Naive B cell (primary cell): ENCODE measurements at regions not wholly inside any gene's neighbourhood (a gene's known extent, or its start where the extent isn't known, plus 50 kb on each side); places are given as distances from the start of the nearest gene placed in this dataset.
"Not testable (repeated sequence)": the region's sequence is repeated elsewhere in the genome, so short reads cannot be mapped to it uniquely, and the experiment has no call there.

Experiments
- ATAC-seq, 2 donors: fragments of 150-1000 bp; cut with Tn5 transposase; 2 replicates each; pipeline ENCODE4 v1.10.0; 2021; ENCODE audit warnings: low read depth in 2 of 2, mild to moderate bottlenecking in 2 of 2, moderate library complexity in 2 of 2
- DNase-seq: peaks from one replicate; pipeline ENCODE4 v3.0.0; 2022
- H3K27ac Mint-ChIP-seq, 6 donors: one replicate each; pipeline ENCODE4 v1.8.0; 2020 to 2022; ENCODE audit warnings: mild to moderate bottlenecking in 6 of 6, mixed read lengths in 6 of 6, moderate library complexity in 5 of 6, inconsistent platforms in 2 of 6
- H3K27me3 Mint-ChIP-seq, 3 donors: one replicate each; pipeline ENCODE4 v1.8.0; 2021 to 2022; ENCODE audit warnings: mixed read lengths in 3 of 3, mild to moderate bottlenecking in 1 of 3
- H3K36me3 Mint-ChIP-seq, 2 donors: one replicate each; pipeline ENCODE4 v1.8.0; 2020 to 2022; ENCODE audit warnings: mixed read lengths in 2 of 2, inconsistent platforms in 1 of 2, mild to moderate bottlenecking in 1 of 2
- H3K4me1 Mint-ChIP-seq, 3 donors: one replicate each; pipeline ENCODE4 v1.8.0; 2020 to 2022; ENCODE audit warnings: mixed read lengths in 3 of 3, inconsistent platforms in 1 of 3, mild to moderate bottlenecking in 1 of 3, moderate library complexity in 1 of 3
- H3K4me3 Mint-ChIP-seq, 8 donors: one replicate each; pipeline ENCODE4 v1.8.0; 2020 to 2022; ENCODE audit warnings: mild to moderate bottlenecking in 8 of 8, mixed read lengths in 8 of 8, moderate library complexity in 8 of 8, inconsistent platforms in 2 of 8
- H3K9me3 Mint-ChIP-seq, 7 donors: one replicate each; pipeline ENCODE4 v1.8.0; 2020 to 2022; ENCODE audit warnings: mixed read lengths in 7 of 7, mild to moderate bottlenecking in 5 of 7, inconsistent platforms in 2 of 7, moderate library complexity in 1 of 7

DNA sequence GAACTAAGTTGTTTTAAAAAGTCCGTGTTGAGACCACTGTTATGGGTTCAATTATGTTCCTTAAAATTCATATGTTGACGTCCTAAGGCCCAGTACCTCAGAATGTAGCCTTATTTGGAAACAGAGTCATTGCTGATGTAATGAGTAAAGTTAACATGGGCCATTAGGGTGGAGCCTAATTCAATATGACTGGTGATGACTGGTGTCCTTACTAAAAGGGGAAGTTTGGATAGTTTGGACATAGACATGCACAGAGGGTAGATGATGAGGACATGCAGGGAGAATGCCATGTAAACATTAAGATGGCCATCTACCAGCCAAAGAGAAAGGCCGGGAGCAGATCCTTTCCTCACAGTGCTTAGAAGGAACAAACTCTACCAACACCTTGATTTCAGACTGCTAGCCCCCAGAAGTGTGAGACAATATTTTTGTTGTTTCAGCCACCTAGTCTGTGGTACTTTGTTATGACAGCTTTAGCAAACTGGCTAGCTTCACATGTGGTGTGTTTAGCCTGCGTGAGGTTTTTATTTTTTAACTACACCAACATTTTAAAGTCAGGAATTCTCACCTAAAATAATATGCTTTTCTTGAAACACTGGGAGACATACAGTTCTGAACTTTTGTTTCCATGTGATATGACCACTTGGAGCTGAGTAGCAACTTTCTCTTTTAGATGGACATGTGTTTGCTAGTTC, 135.3 kb downstream of the YIPF5 start:
- H3K27ac Mint-ChIP-seq, result no peak overlapping the region
- H3K27me3 Mint-ChIP-seq, result peaks cover 16 to 40% (median 40%) of the 10 kb centered on the region in 3 donors
- DNase-seq (no peak), ATAC-seq (no peak)
- H3K4me3 Mint-ChIP-seq, result no peak overlapping the region
- H3K4me1 Mint-ChIP-seq, result no peaks in the 10 kb centered on the region
- peaks cover 0 to 4% of the 10 kb centered on the region in 2 donors for H3K36me3 Mint-ChIP-seq
- H3K9me3 Mint-ChIP-seq, result no peaks in the 10 kb centered on the region

DNA sequence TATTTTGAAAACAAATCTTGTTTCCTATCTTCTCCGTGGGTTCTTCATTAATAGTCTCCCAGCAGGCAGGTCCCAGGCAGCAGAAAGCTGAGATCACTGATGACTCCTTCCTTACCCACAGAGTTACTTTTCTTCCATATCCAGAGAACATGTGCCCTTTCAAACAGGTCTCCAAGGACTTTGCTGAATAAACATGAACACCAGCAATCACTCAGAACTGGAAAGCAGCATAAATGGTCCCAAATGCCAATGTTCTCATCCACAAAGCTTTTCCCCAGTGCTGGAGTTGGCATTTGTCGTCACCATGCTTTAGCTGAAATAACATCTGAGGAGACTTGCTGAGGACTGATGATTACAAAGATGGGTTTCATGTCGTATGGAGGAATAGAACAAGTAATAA, 134.0 kb downstream of the YIPF5 start:
- no peak for ATAC-seq
- Mint-ChIP-seq H3K4me3 (no peak overlapping the region), H3K27me3 (peaks cover 16 to 41% (median 40%) of the 10 kb centered on the region in 3 donors), H3K4me1 (no peaks in the 10 kb centered on the region), H3K27ac (no peak overlapping the region), H3K36me3 (peaks cover 0 to 4% of the 10 kb centered on the region in 2 donors), H3K9me3 (no peaks in the 10 kb centered on the region)
- DNase-seq, result no peak

DNA sequence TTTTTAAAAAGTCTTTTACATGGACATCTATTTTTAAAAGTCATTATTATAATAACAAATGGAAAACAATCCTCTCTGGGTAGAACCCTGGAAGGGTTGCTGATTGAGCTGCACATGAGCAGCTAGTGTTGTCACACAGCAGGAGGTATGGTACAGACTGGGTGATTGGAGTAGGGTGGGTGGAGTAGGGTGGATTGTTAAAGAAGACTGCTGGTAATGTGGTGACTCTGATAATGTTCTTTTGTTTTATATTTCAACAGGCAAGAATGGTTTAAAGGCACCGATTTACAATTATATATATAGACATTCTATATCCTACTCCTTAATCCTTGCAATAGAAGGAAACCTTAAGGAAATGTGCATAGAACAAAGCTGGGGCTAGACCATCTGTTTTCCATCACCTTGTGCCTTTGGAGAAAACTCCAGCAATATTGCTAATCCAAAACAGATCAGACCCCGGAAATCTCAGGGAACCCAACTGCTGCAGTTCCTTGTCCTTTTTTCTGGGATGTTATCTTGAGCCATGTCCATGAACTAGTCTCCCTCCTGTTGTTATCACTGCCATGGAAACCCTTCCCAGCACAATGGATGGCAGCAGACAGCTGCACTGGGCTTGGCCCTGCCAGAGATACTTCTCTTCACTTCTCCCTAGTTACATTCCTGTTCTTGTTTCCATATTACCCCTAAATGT, 129.7 kb downstream of the YIPF5 start:
- Mint-ChIP-seq H3K27ac (no peak overlapping the region), H3K27me3 (peaks cover 5 to 24% (median 20%) of the 10 kb centered on the region in 3 donors), H3K36me3 (no peaks in the 10 kb centered on the region), H3K4me1 (no peaks in the 10 kb centered on the region), H3K9me3 (peaks cover 0 to 3% (median 0%) of the 10 kb centered on the region in 7 donors), H3K4me3 (no peak overlapping the region)
- DNase-seq (no peak), ATAC-seq (no peak)

DNA sequence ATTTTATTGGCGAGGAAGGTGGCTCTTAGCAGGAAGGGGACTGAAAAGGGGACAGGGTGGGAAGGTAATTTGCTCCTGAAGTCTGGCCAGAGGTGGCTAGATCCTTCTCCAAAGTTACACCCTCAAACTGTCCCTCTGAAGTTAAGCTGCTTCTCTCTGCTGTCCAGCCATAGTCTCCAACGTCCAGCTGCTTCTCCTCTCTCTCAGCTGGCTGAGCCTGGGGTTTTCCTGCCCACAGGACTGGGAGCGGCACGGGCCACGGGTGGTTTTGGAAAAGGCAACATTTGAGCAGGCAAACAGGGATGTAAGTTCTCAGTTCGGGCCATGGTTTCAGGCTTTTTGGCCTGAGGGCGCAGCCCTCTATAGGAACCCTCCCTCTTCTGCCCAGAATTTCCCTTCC, 128.3 kb downstream of the YIPF5 start:
- peaks cover 0 to 3% (median 0%) of the 10 kb centered on the region in 7 donors for H3K9me3 Mint-ChIP-seq
- H3K36me3 Mint-ChIP-seq, result no peaks in the 10 kb centered on the region
- no peaks in the 10 kb centered on the region for H3K4me1 Mint-ChIP-seq
- ATAC-seq (no peak), DNase-seq (no peak)
- no peak overlapping the region for H3K27ac Mint-ChIP-seq
- H3K27me3 Mint-ChIP-seq, result peaks cover 4 to 14% (median 13%) of the 10 kb centered on the region in 3 donors
- H3K4me3 Mint-ChIP-seq, result no peak overlapping the region

DNA sequence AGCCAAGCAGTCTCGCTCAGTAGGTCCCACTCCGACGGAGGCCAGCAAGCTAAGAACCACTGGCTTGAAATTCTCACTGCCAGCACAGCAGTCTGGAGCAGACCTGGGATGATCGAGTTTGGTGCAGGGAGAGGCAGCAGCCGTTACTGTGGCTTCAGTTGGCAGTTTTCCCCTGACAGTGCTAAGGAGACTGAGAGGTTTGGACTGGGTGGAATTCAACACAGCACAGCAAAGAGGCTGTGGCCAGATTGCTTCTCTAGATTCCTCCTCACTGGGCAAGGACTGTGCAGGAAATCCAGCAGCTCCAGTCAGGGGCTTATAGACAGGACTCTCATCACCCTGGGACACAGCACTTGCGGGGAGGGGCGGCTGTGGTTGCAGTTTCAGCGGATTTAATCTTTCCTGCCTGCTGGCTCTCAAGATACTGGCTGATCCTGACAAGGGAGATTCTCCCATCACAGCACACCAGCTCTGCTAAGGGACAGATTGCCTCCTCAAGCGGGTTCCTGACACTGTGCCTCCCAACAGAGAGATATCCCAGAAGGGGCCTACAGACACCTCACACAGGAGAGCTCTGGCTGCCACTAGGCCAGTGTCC, 122.1 kb downstream of the YIPF5 start:
- Mint-ChIP-seq H3K36me3 (no peaks in the 10 kb centered on the region), H3K27ac (no peak overlapping the region), H3K4me3 (no peak overlapping the region), H3K4me1 (no peaks in the 10 kb centered on the region), H3K27me3 (peaks cover 10 to 30% (median 27%) of the 10 kb centered on the region in 3 donors), H3K9me3 (peaks cover 2 to 12% (median 3%) of the 10 kb centered on the region in 7 donors)
- no peak for ATAC-seq
- DNase-seq, result no peak

DNA sequence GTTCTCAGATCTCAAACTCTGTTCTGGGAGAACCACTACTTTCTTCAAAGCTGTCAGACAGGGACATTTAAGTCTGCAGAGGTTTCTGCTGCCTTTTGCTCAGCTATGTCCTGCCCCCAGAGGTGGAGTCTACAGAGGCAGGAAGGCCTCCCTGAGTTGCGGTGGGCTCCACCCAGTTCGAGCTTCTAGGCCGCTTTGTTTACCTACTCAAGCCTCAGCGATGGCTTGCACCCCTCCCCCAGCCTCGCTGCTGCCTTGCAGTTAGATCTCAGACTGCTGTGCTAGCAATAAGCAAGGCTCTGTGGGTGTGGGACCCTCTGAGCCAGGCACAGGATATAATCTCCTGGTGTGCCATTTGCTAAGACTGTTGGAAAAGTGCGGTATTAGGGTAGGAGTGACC, 115.1 kb downstream of the YIPF5 start:
- not testable (repeated sequence) for H3K4me3 Mint-ChIP-seq, DNase-seq, H3K4me1 Mint-ChIP-seq, H3K27ac Mint-ChIP-seq, ATAC-seq, H3K36me3 Mint-ChIP-seq
- Mint-ChIP-seq H3K27me3 (peaks cover 19 to 40% (median 33%) of the 10 kb centered on the region in 3 donors), H3K9me3 (peaks cover 6 to 29% (median 12%) of the 10 kb centered on the region in 7 donors)

DNA sequence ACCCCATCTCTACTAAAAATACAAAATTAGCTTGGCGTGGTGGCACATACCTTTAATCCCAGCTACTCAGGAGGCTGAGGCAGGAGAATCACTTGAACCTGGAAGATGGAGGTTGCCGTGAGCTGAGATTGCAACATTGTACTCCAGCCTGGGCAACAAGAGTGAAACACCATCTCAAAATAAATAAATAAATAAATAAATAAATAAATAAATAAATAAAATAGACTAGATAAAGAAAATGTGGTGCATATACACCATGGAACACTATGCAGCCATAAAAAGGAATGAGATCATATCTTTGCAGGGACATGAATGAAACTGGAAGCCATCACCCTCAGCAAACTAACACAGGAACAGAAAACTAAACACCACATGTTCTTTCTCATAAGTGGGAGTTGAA, 110.4 kb downstream of the YIPF5 start:
- H3K9me3 Mint-ChIP-seq, result peaks cover 6 to 29% (median 14%) of the 10 kb centered on the region in 7 donors
- peaks cover 16 to 22% (median 19%) of the 10 kb centered on the region in 3 donors for H3K27me3 Mint-ChIP-seq
- not testable (repeated sequence) for H3K36me3 Mint-ChIP-seq, H3K27ac Mint-ChIP-seq, H3K4me1 Mint-ChIP-seq, ATAC-seq, H3K4me3 Mint-ChIP-seq, DNase-seq

DNA sequence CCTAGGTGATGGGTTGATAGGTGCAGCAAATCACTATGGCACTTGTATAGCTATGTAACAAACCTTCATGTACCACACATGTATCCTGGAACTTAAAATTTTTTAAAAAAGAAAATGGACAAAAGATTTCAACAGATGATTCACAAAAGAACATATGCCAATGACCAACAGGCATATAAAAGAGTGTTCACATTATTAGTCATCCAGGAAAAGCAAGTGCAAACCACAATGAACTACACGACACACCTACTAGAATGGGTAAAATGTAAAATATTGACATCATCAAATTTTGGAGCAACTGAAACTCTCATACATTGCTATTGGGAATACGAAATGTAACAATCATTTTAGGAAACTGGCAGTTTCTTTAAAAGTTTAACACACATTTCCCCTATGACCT, 109.9 kb downstream of the YIPF5 start:
- Mint-ChIP-seq H3K9me3 (peaks cover 6 to 29% (median 14%) of the 10 kb centered on the region in 7 donors), H3K27ac (no peak overlapping the region), H3K36me3 (peaks cover 0 to 4% of the 10 kb centered on the region in 2 donors), H3K27me3 (peaks cover 16 to 22% (median 19%) of the 10 kb centered on the region in 3 donors), H3K4me3 (no peak overlapping the region), H3K4me1 (no peaks in the 10 kb centered on the region)
- ATAC-seq (no peak), DNase-seq (no peak)

DNA sequence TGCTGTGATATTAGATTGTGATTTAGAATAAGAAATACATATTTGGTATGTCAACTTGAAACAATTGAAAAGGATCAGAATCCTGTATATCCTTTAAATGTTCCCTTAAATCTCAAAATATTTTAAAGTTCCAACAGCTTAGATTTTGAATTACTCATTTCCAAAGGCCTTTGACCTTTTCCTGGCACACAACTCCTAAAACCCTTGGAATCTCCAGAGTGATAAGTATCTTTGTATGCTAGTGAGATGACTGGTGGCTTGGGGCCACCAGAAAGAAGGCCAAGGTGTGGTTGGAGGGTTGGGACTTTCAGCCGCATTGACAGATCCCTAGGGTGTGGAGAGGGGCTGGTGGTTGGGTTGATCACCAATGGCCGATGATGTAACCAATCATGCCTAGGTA, 104.7 kb downstream of the YIPF5 start:
- Mint-ChIP-seq H3K27me3 (no peaks in the 10 kb centered on the region), H3K9me3 (peaks cover 0 to 8% (median 1%) of the 10 kb centered on the region in 7 donors), H3K36me3 (no peaks in the 10 kb centered on the region), H3K27ac (no peak overlapping the region), H3K4me3 (no peak overlapping the region), H3K4me1 (no peaks in the 10 kb centered on the region)
- ATAC-seq (no peak), DNase-seq (no peak)

DNA sequence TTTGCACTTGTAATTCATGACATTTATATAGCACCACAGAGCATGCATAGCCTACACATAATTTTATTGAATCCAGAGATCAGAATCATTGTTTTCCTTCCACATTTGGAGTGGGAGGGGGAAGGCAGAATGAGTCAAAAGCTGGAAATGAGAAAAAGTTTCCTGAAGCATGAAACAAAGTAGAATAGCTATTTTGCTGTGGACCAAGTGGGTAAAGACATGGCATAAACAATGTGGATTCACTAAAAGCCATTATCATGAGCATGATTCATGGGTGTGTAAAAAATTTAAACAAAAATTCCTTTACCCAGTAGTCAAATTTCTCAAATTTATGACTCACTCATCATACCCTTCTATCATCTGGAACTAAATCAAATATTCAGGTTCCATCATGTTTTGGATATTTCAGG, 97.9 kb downstream of the YIPF5 start:
- H3K36me3 Mint-ChIP-seq, result peaks cover 0 to 7% of the 10 kb centered on the region in 2 donors
- no peak overlapping the region for H3K4me3 Mint-ChIP-seq
- H3K4me1 Mint-ChIP-seq, result no peaks in the 10 kb centered on the region
- H3K27me3 Mint-ChIP-seq, result peaks cover 12 to 31% (median 25%) of the 10 kb centered on the region in 3 donors
- peaks cover 3 to 14% (median 5%) of the 10 kb centered on the region in 7 donors for H3K9me3 Mint-ChIP-seq
- no peak overlapping the region for H3K27ac Mint-ChIP-seq
- DNase-seq (no peak), ATAC-seq (no peak)

DNA sequence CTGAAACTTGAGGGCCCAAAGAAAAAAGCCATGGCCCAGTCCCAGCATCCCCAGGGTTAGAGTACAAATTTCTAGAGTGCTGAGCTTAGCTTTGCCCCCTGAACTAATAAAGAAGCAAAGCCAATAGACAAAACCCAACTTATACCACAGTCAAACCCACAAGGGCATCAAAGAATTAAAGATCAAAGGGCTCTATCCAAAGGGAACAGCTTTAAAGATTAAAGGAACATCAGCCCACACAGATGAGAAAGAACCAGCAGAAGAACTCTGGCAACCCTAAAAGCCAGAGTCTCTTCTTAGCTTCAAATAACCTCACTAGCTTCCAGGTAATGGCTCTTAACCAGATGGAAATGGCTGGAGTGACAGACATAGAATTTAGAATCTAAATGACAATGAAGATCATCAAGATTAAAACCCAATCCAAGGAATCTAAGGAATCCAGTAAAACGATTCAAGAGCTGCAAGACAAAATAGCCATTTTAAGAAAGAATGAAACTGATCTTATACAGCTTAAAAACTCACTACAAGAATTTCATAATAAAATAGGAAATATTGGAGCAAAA, 93.9 kb downstream of the YIPF5 start:
- no peaks in the 10 kb centered on the region for H3K4me1 Mint-ChIP-seq
- H3K36me3 Mint-ChIP-seq, result peaks cover 0 to 13% of the 10 kb centered on the region in 2 donors
- peaks cover 8 to 55% (median 28%) of the 10 kb centered on the region in 7 donors for H3K9me3 Mint-ChIP-seq
- no peak overlapping the region for H3K4me3 Mint-ChIP-seq
- H3K27ac Mint-ChIP-seq, result no peak overlapping the region
- H3K27me3 Mint-ChIP-seq, result peaks cover 16 to 38% (median 31%) of the 10 kb centered on the region in 3 donors
- ATAC-seq, result no peak
- DNase-seq, result no peak

DNA sequence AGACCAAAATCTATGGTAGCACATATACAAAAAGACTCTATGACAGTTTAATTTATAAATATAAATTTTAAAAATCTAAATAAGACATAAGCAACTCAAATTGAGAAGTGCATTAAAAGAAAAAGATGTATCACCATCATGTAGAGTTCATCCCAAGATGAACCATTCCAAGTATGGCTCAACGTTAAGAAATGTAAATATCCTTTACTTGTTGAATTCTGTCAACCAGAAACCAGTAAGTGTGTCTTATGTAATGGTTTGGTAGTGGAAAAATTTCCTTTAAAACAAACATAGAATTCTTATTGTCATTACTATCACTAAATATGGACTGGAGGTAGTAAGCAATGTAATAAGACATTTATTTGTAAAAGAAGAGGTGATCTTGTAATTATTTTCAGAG, 87.3 kb downstream of the YIPF5 start:
- ATAC-seq, result no peak
- no peaks in the 10 kb centered on the region for H3K36me3 Mint-ChIP-seq
- no peaks in the 10 kb centered on the region for H3K4me1 Mint-ChIP-seq
- H3K27ac Mint-ChIP-seq, result no peak overlapping the region
- H3K4me3 Mint-ChIP-seq, result no peak overlapping the region
- no peak for DNase-seq
- peaks cover 0 to 17% (median 0%) of the 10 kb centered on the region in 3 donors for H3K27me3 Mint-ChIP-seq
- peaks cover 4 to 46% (median 28%) of the 10 kb centered on the region in 7 donors for H3K9me3 Mint-ChIP-seq

DNA sequence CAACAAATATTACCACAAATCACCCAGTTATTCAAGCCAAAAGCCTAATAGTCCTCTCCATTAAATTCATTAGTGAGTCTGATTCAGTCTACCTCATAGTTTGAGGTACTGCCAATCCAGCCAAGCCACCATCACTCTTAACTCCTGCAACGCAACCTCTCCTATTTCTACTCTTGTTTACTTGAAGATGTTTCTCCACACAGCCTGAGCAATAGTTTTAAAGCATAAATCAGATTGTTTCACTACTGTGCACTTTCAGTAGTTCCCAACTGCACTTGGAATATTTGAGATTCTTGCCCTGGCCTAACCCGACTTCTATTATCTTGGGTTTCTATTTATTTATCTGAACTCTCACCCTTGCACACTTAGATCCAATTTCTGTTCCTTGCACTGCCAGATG, 85.5 kb downstream of the YIPF5 start:
- H3K27ac Mint-ChIP-seq, result no peak overlapping the region

More for the DNA sequence above, 85.5 kb downstream of the YIPF5 start:
- DNase-seq, result no peak
- no peaks in the 10 kb centered on the region for H3K36me3 Mint-ChIP-seq
- no peak overlapping the region for H3K4me3 Mint-ChIP-seq
- peaks cover 0 to 6% (median 0%) of the 10 kb centered on the region in 3 donors for H3K27me3 Mint-ChIP-seq
- ATAC-seq, result no peak
- peaks cover 0 to 28% (median 18%) of the 10 kb centered on the region in 7 donors for H3K9me3 Mint-ChIP-seq
- peaks cover 0 to 6% (median 0%) of the 10 kb centered on the region in 3 donors for H3K4me1 Mint-ChIP-seq
